Activated T-cell treated with anti-CD3 and anti-CD28 coated beads, Interleukin-2, amount 50 U/mL, for 4 hours (primary cell): ENCODE measurements at regions not wholly inside any gene's neighbourhood (a gene's known extent, or its start where the extent isn't known, plus 50 kb on each side); places are given as distances from the start of the nearest gene placed in this dataset.
A peak's percentile ranks its signal among the peaks of the same experiment; 100 is the strongest.
"Not testable (repeated sequence)": the region's sequence is repeated elsewhere in the genome, so short reads cannot be mapped to it uniquely, and the experiment has no call there.

Experiments used
- ATAC-seq, 2 donors: fragments of 200-7000 bp; cut with Tn5 transposase; one replicate each; pipeline ENCODE4 v1.10.0; 2021
- DNase-seq: peaks from one replicate; pipeline ENCODE4 v3.0.0-alpha.2; 2020
- H3K27me3 Mint-ChIP-seq: one replicate; pipeline ENCODE4 v1.8.0; 2021; ENCODE audit warnings: low read depth, mixed read lengths
- H3K36me3 Mint-ChIP-seq: one replicate; pipeline ENCODE4 v1.8.0; 2022; ENCODE audit warnings: mixed read lengths; ENCODE audit not compliant: insufficient read depth
- H3K4me1 Mint-ChIP-seq: one replicate; pipeline ENCODE4 v1.8.0; 2021; ENCODE audit warnings: low read depth, mixed read lengths
- H3K4me3 Mint-ChIP-seq: one replicate; pipeline ENCODE4 v1.8.0; 2021; ENCODE audit warnings: mild to moderate bottlenecking, moderate library complexity, mixed read lengths
- H3K9me3 Mint-ChIP-seq: one replicate; pipeline ENCODE4 v1.8.0; 2021; ENCODE audit warnings: mixed read lengths

DNA sequence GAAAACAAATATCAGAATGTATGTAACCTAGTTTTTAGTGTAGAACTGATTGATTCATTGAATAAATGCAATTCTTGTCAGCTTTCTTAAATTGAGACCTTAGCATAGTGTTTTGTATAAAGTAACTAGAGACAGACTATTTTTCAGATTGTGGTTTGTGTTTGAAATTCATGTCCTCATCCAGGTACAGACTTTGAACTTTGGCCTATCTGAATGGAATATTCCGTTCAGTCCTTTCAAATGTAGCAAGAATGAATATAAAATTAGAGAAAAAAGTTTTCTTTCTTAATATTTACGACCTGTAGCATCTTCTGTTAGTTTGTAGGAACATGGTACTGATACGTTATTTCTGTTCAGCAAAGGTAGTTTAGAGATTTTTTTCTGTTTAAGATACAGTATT, 378.4 kb upstream of the RGS6 start:
- no peaks in the 10 kb centered on the region for H3K27me3 Mint-ChIP-seq
- H3K4me3 Mint-ChIP-seq, result no peak overlapping the region
- DNase-seq (no peak), ATAC-seq (no peak)
- H3K36me3 Mint-ChIP-seq, result peaks cover 5% of the 10 kb centered on the region
- peaks cover 68% of the 10 kb centered on the region for H3K4me1 Mint-ChIP-seq
- no peaks in the 10 kb centered on the region for H3K9me3 Mint-ChIP-seq

DNA sequence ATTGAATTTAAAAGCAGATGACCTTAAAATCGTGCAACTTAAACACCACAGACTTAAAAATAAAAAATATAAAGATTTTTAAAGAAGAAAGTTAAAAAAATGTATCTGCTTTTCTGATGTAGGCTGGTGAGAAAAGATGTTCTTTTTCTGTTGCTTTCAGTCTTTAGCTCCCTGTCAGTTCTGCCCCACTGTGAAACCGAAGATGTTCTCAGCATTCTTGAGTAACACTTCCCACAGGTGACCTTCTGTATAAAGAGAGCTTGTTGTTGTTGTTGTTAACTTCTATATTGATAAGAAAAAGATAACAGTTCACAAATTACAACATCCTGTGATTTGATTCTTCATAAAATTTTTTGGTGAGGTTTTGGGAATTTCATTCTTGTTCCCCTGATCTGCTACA, 377.9 kb upstream of the RGS6 start:
- no peak for DNase-seq
- Mint-ChIP-seq H3K36me3 (peaks cover 5% of the 10 kb centered on the region), H3K4me3 (peak overlapping the region; percentile 71), H3K27me3 (no peaks in the 10 kb centered on the region), H3K9me3 (no peaks in the 10 kb centered on the region), H3K4me1 (peaks cover 68% of the 10 kb centered on the region)
- no peak for ATAC-seq

DNA sequence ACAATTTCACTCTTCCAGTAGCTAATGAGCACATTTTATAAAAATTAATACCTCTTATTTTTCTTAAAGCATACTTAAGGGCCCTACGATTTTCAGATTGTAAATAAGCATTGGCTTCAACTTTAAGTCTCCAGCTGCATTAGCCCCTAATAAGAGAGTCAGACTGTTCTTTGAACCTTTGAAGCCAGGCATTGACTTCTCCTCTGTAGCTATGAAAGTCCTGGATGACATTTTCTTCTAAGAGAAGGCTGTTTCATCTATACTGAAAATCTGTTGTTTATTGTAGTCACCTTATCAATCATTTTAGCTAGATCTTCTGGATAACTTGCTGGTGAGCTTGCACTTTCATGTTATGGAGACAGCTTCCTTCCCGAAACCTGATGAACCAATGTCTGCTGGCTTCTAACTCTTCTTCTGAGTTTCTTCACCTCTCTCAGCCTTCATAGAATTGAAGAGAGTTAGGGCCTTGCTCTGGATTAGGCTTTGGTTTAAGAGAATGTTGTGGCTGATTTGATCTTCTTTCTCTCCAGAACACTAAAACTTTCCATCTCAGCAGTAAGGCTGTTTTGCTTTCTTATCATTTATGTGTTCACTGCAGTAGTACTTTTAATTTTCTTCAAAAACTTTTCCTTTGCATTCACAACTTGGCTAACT, 377.1 kb upstream of the RGS6 start:
- H3K36me3 Mint-ChIP-seq, result peaks cover 5% of the 10 kb centered on the region
- ATAC-seq (peak; percentile 59 to 67), DNase-seq (no peak)
- no peaks in the 10 kb centered on the region for H3K27me3 Mint-ChIP-seq
- peak overlapping the region; percentile 71 for H3K4me3 Mint-ChIP-seq
- H3K4me1 Mint-ChIP-seq, result peaks cover 68% of the 10 kb centered on the region
- no peaks in the 10 kb centered on the region for H3K9me3 Mint-ChIP-seq

DNA sequence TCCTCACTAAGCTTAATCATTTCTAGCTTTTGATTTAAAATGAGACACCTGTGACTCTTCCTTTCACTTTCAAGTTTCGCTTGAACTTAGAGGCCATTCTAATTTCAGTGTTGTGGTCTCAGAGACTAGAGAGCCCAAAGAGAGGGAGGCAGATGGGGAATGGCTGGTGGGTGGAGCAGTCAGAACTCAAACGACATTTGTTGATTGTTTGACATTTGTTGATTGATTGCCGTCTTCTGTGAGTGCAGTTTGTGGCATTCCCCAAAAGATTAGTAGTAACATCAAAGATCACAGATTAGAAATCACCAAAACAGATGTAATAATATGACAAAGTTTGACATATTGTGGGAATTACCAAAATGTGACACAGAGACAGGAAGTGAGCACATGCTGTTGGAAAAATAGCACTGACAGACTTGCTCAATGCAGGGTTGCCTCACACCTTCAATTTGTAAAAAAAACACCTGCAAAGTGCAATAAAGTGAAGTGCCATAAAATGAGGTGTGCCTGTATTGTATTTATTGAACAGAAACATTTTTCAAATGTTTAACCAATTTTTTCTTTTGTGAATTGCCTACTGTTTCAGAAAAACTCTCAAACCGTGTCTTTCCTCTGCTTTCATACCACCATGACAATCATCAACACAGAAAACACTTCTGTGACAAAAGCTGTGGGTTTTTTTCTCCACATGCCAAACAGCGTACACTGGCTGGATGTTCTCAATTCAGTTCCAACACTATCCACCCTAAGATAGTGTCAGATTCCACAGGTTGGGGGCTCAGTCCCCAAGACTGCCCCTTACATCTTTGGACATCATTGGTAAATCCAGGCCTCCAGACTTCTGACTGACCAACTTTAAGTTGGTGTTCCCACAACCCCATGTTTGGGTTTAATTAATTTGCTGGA, 376.3 kb upstream of the RGS6 start:
- no peaks in the 10 kb centered on the region for H3K9me3 Mint-ChIP-seq
- peak overlapping the region; percentile 71 for H3K4me3 Mint-ChIP-seq
- peak; percentile 84 for ATAC-seq
- peaks cover 5% of the 10 kb centered on the region for H3K36me3 Mint-ChIP-seq
- peak; percentile 56 for DNase-seq
- H3K4me1 Mint-ChIP-seq, result peaks cover 69% of the 10 kb centered on the region
- H3K27me3 Mint-ChIP-seq, result no peaks in the 10 kb centered on the region

DNA sequence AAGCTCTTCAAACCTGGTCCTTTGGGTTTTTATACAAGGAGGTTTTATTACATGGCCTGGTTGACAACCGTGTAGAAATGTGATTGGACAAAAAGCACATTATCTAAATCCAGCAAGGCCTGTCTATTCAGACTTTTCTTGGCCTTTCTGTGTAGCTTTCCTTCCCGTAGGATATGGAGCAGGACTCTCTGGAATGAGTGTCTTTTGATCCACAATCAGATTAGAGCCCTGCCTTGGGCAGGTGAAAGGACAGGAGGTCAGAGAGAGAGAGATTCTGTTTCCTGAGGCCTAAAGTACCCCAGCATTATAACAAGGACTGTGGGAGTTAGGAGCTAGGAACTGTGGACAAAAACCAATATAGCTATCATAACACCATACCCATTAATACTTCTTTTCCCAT, 375.5 kb upstream of the RGS6 start:
- ATAC-seq (no peak), DNase-seq (no peak)
- H3K4me1 Mint-ChIP-seq, result peaks cover 62% of the 10 kb centered on the region
- H3K27me3 Mint-ChIP-seq, result no peaks in the 10 kb centered on the region
- no peak overlapping the region for H3K4me3 Mint-ChIP-seq
- H3K36me3 Mint-ChIP-seq, result peaks cover 2% of the 10 kb centered on the region
- H3K9me3 Mint-ChIP-seq, result no peaks in the 10 kb centered on the region

DNA sequence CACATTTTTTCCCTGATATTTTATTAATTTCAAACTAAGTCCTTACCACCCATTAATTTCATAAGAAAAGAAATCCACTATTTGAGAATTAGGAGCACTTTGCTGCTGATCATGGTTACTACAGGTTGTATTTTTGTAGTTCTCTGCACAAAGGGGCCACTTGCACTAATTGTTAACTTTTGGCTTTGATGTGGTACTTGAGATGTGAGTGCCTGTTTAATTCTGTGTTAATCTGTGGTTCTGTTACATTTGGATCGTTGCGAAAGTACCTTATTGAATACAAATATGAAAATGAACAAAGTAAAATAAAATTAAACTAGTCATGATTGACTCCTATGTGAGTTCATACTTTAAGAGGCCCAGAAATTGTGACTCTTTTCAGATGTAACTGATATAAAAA, 374.9 kb upstream of the RGS6 start:
- no peaks in the 10 kb centered on the region for H3K36me3 Mint-ChIP-seq

DNA sequence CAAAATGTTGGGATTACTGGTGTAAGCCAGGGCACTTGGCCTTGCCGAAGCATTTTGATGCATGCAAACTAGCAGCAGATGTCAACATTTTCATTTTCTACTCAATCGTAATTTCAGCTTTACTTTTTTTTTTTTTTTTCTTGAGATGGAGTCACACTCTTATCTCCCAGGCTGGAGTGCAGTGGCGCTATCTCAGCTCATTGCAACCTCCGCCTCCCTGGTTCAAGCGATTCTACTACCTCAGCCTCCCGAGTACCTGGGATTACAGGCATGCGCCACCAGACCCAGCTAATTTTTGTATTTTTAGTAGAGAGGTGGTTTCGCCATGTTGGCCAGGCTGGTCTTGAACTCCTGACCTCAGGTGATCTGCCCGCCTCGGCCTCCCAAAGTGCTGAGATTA, 373.3 kb upstream of the RGS6 start:
- H3K9me3 Mint-ChIP-seq, H3K36me3 Mint-ChIP-seq, ATAC-seq, H3K27me3 Mint-ChIP-seq, DNase-seq, H3K4me3 Mint-ChIP-seq: not testable (repeated sequence)
- H3K4me1 Mint-ChIP-seq, result peaks cover 49% of the 10 kb centered on the region

More for the DNA sequence above, 374.9 kb upstream of the RGS6 start:
- DNase-seq (no peak), ATAC-seq (no peak)
- peaks cover 60% of the 10 kb centered on the region for H3K4me1 Mint-ChIP-seq
- H3K4me3 Mint-ChIP-seq, result peak overlapping the region; percentile 13
- no peaks in the 10 kb centered on the region for H3K9me3 Mint-ChIP-seq
- H3K27me3 Mint-ChIP-seq, result no peaks in the 10 kb centered on the region

DNA sequence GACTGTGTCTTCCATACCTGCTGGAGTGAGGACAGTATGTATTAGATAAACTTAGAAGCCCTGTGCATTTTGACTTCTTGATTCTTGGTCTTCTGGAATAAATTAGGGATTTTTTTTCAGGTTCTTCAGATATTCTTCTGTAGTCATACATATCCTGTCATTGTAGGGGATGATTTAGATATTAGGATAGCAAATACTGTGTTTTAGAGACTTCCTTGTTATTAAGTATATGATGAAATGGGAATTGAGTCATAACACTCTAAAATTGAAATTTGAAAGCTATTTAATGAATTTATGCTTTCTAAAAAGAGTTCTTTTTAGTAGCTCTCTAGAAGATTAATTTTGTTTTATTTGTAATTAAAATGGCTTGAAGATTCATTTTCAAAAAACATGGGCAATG, 371.5 kb upstream of the RGS6 start:
- DNase-seq, result no peak
- H3K4me3 Mint-ChIP-seq, result no peak overlapping the region
- no peak for ATAC-seq
- no peaks in the 10 kb centered on the region for H3K27me3 Mint-ChIP-seq
- peaks cover 36% of the 10 kb centered on the region for H3K4me1 Mint-ChIP-seq
- H3K9me3 Mint-ChIP-seq, result no peaks in the 10 kb centered on the region
- peaks cover 3% of the 10 kb centered on the region for H3K36me3 Mint-ChIP-seq

DNA sequence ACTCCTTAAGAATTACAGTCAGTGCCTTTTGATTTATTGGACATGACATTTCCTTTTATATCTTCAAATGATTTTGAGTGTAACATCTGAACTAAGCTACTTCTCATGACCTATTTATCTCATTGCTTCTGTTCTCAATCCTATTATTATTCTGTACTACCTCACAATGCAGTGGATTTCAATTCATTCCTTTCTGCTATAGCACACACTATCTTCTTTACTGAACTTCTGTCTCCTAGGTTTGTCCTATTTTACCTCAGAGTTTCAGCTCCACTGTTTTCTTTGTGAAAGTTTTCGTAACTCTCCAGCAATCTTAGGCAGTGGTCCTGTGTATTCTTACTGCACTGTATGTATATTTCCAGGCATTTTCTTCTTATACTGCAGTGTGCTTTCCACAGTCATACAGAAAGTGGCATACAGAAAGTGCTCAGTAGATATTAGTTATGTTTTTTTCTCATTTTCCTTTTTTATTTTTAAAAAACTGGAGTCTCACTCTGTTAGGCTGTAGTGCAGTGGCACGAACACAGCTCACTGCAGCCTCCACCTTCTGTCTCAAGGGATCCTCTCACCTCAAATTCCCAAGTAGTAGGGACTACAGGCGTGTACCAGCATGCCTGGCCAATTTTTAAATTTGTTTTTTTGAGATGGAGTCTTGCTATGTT, 368.6 kb upstream of the RGS6 start:
- no peak overlapping the region for H3K4me3 Mint-ChIP-seq
- H3K9me3 Mint-ChIP-seq, result no peaks in the 10 kb centered on the region
- DNase-seq, result no peak
- ATAC-seq, result peak in 1 of 2 donors; percentile 23
- peaks cover 17% of the 10 kb centered on the region for H3K4me1 Mint-ChIP-seq
- H3K27me3 Mint-ChIP-seq, result no peaks in the 10 kb centered on the region
- H3K36me3 Mint-ChIP-seq, result peaks cover 3% of the 10 kb centered on the region

DNA sequence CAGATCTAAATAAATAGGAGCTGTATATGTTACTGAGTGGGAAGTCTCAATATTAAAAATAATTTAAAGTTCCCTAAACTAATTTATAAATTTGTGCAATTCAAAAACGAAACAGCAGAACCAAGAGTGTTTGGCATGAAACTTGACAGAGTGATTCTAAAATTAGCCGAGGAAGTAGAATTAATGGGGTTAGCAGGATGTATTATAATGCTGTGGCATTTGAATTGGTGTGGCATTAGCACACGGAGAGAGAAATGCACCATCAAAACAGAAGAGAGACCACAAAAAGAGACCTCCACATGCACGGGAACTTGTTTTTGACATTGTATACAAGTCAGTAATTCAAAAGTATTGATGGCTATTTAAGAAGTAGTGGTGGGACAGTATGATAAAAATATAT, 366.0 kb upstream of the RGS6 start:
- DNase-seq (no peak), ATAC-seq (no peak)
- peaks cover 3% of the 10 kb centered on the region for H3K36me3 Mint-ChIP-seq
- H3K27me3 Mint-ChIP-seq, result no peaks in the 10 kb centered on the region
- H3K4me1 Mint-ChIP-seq, result peaks cover 15% of the 10 kb centered on the region
- no peak overlapping the region for H3K4me3 Mint-ChIP-seq
- H3K9me3 Mint-ChIP-seq, result no peaks in the 10 kb centered on the region

DNA sequence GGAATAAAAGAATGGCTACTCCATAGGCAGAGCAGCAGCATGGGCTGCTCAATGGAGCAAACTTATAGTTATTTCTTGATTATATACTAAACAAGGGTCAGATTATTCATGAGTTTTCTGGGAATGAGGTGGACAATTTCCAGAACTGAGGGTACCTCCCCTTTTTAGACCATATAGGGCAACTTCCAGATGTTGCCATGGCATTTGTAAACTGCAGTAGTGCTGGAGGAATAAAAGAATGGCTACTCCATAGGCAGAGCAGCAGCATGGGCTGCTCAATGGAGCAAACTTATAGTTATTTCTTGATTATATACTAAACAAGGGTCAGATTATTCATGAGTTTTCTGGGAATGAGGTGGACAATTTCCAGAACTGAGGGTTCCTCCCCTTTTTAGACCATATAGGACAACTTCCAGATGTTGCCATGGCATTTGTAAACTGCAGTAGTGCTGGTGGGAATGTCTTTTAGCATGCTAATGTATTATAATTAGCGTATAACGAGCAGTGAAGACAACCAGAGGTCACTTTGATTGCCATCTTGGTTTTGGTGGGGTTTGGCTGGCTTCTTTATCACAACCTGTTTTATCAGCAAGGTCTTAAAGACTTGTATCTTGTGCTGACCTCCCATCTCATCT, 364.6 kb upstream of the RGS6 start:
- H3K36me3 Mint-ChIP-seq, ATAC-seq, H3K4me3 Mint-ChIP-seq, H3K27me3 Mint-ChIP-seq, DNase-seq, H3K9me3 Mint-ChIP-seq: not testable (repeated sequence)
- peaks cover 18% of the 10 kb centered on the region for H3K4me1 Mint-ChIP-seq

DNA sequence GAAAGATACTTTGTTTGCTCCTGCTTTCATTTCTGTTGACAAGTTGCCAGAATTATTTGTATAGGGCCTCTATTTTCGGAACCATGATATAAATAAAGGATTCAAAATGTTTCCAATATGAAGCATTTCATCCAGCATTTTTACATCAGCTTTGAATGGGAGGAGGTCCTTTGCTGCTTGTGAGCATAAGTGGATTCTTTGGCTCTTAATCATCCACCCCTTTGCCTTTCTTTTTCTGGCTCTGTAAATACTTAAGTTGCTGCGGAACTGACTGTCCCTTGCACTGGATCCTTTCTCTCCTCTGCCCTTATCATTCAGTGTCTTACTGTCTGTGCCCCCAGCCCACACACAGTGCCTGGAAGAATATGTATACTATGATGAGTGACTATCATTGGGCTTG, 357.3 kb upstream of the RGS6 start:
- Mint-ChIP-seq H3K36me3 (peaks cover 5% of the 10 kb centered on the region), H3K4me1 (peaks cover 34% of the 10 kb centered on the region), H3K9me3 (no peaks in the 10 kb centered on the region), H3K27me3 (no peaks in the 10 kb centered on the region), H3K4me3 (peak overlapping the region; percentile 1)
- ATAC-seq (no peak), DNase-seq (no peak)

DNA sequence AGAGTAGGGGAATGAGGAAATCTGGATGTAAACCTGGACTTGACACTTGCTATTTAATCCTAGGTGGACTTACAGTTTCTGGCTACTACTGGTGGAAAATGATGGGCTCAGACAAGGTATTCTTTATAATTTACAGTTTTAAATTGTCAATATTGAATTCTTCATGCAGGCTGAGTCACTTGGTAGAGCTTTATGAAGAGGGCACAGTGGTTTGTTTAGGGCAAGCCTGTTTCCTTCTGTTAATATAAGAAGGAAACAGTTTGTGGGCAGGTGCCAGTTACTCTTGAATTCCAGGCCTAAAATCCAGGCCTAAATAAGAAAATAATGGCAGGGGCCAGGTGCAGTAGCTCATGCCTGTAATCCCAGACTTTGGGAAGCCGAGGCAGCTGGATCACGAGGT, 355.8 kb upstream of the RGS6 start:
- ATAC-seq (no peak), DNase-seq (no peak)
- no peaks in the 10 kb centered on the region for H3K27me3 Mint-ChIP-seq
- H3K4me3 Mint-ChIP-seq, result no peak overlapping the region
- no peaks in the 10 kb centered on the region for H3K9me3 Mint-ChIP-seq
- peaks cover 5% of the 10 kb centered on the region for H3K36me3 Mint-ChIP-seq
- H3K4me1 Mint-ChIP-seq, result peaks cover 34% of the 10 kb centered on the region

DNA sequence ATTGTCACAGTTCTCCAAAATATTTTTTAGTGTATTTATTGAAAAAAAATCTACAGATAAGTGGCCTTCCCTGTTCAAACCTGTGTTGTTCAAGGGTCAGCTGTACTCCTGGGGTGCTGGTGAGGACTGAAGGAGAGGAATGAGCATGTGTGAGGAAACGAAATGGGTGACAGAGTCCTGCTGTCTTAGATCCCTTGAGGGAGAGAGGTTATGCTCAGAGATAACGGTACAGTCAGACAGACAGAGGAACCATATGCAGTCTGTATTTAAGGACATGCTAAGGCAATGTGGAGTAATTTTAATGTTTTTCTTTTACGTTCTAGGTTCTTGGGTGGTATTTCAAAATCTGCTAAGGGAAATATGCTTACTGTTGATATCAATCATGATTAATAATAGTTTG, 352.9 kb upstream of the RGS6 start:
- H3K27me3 Mint-ChIP-seq, result no peaks in the 10 kb centered on the region
- no peaks in the 10 kb centered on the region for H3K9me3 Mint-ChIP-seq
- ATAC-seq (no peak), DNase-seq (no peak)
- H3K4me3 Mint-ChIP-seq, result no peak overlapping the region
- H3K4me1 Mint-ChIP-seq, result peaks cover 15% of the 10 kb centered on the region
- H3K36me3 Mint-ChIP-seq, result peaks cover 10% of the 10 kb centered on the region
